ENCODE measurements at regions not wholly inside any gene's neighbourhood (a gene's known extent, or its start where the extent isn't known, plus 50 kb on each side); places are given as distances from the start of the nearest gene placed in this dataset.

- TF ChIP-seq CTCF (conservative IDR thresholded peaks at IDR 0.05; ENCODE audit: low read length) (no peak), EZH2phosphoT487 (IDR thresholded peaks at IDR 0.05; ENCODE audit: borderline replicate concordance) (no peak)
Observed at GRCh38 chrX:95059909-95060308, 1385.9 kb downstream of the FAM133A start.

Measured in Loucy (cell line).